ENCODE measurements at regions not wholly inside any gene's neighbourhood (a gene's known extent, or its start where the extent isn't known, plus 50 kb on each side); places are given as distances from the start of the nearest gene placed in this dataset.
"Not testable (repeated sequence)": the region's sequence is repeated elsewhere in the genome, so short reads cannot be mapped to it uniquely, and the experiment has no call there.

DNA sequence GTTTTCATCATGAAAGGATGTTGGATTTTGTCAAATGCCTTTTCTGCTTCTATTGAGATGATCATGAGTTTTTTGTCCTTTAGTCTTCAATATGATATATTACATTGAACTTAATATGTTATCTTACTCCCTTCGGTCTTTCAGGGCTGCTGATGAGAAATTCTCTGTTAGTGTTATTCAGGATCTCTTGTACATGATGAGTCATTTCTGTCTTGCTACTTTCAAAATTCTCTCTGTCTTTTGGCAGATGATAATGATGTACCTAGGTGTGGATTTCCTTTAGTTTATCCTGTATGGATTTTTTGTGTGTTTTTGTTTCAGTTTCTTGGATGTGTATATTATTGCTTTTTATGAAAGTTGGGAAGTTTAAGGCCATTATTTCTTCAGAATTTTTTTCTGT is 320.9 kb upstream of the NPSR1 start:
- DNase-seq = no peak

GRCh38 chr7:34338961-34339526 is 319.0 kb upstream of the NPSR1 start:
- no peak for DNase-seq

- no peak for DNase-seq
Observed at GRCh38 chr7:34341326-34341725, 316.7 kb upstream of the NPSR1 start.

DNA sequence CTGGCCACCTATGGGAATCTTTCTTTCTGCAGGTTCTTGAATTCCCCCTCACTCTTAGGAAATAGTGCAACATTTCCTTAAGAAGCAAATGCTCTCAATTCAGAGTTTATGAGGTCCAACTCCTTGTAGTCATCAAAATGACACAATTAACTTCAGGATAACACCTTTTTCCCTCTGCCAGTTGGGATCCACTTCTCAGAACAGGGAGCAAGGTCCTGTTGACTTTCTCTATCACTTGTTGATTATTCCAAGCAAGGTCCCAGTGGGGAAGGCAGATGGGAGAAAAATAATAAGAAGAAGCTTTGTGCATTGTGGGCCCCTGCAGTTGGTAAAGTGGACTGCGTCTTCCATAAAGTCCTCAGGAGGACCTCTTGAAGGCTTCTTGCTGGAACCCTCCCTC is 315.6 kb upstream of the NPSR1 start:
- DNase-seq = no peak

DNA sequence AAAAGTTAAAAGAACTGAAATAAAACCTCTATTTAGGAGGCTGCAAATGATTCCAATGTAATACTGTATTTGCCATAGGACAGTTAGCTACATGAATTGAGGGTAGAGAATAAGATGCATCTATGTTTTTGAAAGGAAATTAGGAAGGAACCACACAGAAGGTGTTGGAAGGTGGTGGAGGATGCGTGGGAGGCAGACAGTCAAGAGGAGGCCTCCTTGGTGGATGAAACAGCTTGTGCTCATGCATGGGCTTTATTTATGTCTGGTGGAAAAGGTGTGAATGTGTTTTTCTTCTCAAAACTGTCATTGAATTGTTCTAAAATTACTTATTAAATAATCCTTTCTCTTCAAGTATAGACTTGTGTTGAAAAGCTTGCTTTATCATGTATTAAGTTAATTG is 314.4 kb upstream of the NPSR1 start:
- no peak for DNase-seq

- DNase-seq = no peak
Observed at GRCh38 chr7:34354011-34354410, 304.0 kb upstream of the NPSR1 start.

GRCh38 chr7:34354899-34355298 is 303.1 kb upstream of the NPSR1 start:
- DNase-seq = no peak

DNA sequence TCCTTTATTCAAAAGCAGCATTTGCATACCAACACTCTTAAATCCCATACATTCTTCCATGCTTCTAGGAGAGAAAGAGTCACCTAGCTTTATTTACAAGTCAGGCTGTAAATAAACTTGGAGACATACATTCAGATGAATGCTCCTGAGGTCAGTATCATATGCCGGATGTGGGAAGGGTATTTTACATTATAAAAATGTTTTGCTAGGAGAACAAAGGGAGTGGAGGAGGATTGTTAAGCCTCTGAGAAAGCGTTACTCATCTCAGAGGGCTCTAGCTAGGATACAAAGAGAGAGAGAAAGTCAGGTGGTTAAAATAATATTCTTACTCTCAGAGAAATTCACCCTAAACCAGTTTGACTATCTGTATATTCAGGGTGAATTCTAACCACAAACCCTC is 300.9 kb upstream of the NPSR1 start:
- DNase-seq = no peak

GRCh38 chr7:34357946-34358345 is 300.1 kb upstream of the NPSR1 start:
- DNase-seq = no peak

GRCh38 chr7:34358578-34358977 is 299.4 kb upstream of the NPSR1 start:
- not testable (repeated sequence) for DNase-seq

DNA sequence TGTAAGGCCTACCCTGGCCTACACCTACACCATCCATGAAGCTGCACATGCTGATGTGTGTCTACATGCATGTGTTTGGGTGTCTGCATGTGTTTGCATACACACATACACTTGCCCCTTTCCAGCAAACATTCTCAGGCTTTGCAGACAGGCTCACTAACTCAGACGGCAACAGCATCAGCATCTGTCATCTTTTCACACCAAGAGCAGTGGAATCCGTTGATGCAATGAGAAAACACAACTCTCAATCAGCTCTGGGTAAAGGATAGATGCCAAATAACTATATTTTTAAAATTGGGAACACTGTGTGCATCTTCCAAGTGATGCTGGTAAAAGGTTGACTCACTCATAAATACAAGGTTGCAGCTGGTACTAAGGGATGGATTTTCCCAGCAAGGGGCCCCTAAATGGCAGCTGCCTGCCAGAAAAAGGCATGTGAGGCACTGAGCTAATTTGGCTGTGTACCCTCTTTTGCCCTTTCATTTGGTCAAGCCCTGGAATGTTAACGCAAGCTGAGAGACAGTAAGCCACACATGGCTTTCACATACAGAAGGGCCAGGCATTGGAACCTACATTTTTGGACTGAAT is 296.3 kb upstream of the NPSR1 start:
- no peak for DNase-seq

GRCh38 chr7:34362621-34363020 is 295.4 kb upstream of the NPSR1 start:
- DNase-seq = no peak

DNA sequence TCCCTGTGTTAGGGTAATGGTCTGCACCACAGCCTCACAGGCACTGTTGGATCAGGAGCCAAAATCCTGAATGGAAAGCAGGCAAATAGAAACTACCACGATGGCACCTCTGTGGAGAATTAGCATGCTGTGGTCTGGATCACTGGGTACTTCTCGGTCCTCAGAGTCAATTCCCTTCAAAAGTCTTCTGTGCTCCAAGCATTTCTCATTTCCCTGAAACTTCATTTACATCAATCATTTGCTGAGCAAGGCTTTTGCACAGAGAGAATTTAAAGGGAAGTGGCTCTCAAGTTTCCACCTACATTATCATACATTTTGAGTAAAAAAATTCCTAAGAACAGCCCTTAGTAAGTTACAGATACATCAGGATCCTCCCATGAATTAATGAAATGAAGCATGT is 293.9 kb upstream of the NPSR1 start:
- no peak for DNase-seq

DNA sequence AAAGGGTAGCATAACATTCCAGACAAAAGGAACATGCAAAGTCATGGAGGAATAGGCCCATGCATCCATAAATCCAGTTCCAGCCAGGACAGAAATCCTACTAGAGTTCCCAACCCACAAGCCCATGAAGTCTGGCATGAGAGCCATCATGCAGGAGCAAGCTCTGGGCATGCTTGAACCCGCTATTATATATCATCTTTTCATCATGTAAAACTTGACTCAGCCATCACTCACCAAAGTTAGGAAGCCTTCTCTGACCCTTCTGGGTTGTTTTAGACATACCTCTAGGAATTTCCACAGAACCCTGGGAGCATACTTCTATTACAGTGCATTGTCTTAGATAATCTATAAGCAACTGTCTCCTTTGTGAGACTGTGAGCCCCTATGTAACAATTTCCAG is 293.0 kb upstream of the NPSR1 start:
- no peak for DNase-seq

GRCh38 chr7:34365611-34366010 is 292.4 kb upstream of the NPSR1 start:
- DNase-seq = no peak

DNA sequence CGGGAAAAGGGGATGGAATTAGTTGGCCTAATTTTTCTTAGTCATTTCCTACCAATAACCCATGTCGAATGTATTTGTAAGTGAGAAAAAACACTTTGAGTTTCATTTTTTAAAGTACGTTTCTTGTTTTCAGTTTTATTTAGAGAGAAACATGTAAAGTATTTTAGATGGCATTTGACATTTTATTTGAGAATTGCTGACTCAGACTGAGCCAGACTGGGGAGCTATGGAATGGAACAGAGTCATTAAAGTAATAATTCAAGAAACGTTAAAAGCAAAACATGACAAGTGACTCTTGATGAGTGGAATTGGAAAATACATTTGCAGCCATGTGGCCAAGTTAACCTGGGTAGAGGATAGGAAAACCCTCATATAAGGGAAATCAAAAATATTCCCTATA is 286.1 kb upstream of the NPSR1 start:
- no peak for DNase-seq

DNA sequence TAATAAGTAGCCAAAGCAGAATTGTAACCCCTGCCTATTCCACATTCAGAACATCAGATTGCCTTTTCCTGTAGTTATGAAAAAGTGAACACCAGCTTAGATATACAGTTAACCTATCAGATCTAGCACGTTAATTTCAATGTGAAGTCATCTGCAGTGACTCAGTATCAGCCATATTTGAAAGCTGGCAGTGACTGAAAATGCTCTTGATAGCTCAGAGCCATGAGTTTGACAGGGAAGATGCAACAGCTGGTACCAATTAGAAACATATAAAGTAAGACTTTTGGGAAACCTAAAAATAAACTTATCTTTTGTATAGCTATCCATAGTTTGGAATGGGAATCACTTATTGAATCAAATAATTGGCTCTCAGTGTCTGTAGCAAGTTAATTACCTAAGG is 284.1 kb upstream of the NPSR1 start:
- no peak for DNase-seq

DNA sequence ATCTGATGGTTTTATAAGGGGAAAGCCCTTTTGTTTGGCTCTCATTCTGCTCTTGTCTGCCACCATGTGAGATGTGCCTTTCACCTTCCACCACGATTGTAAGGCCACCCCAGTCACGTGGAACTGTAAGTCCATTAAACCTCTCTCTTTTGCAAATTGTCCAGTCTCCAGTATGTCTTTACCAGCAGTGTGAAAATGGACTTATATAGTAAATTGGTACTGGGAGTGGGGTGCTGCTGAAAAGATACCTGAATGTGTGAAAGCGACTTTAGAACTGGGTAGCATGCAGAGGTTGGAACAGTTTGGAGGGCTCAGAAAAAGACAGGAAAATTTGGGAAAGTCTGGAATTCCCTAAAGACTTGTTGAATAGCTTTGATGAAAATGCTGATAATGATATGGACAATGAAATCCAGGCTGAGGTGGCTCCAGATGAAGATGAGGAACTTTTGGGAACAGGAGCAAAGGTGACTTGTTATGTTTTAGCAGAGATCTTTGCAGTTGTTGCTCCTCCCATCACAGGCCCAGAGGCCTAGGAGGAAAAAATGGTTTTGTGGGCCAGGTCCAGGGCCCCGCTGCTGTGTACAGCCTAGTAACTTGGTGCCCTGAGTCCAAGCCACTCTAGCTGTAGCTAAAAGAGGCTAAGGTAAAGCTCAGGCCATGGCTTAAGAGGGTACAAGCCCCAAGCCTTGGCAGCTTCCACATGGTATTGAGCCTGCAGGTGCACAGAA is 275.7 kb upstream of the NPSR1 start:
- no peak for DNase-seq

GRCh38 chr7:34385384-34385783 is 272.6 kb upstream of the NPSR1 start:
- DNase-seq = no peak

DNA sequence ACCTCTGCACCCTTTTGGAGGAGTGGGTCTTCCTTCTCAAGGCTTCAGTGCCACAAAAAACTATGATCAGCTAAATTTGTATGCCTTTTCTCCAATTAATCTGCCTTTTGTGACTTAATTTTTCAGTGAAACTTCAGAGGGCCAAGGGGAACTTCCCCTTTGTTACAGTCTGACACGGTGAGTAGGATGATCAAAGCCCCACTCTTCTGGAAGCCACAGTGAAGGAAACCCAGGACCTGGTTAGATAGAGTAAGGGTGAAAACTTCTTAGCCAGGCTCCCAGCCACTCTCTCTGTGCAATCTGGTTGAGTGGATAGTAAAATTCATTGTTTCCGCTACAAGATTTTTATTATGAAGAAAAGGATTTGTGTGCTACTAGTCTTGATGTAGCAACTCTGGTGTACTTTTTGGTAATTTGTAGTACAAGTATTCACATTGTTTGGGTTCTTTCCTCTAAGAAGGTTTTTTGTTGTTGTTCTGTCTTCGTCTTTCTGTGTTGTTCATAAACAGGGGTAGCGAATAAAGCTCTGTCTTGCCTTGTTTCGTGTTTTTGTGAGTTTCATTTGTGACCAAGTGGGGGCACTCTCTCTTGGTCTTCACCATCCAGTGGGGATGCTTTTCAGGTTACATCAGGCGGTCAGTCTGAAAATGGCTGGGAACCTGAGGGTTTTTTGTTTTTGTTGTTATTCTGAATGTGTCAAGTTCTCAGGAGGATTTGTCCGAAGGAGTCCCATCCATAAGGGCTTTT is 268.5 kb upstream of the NPSR1 start:
- DNase-seq = no peak

DNA sequence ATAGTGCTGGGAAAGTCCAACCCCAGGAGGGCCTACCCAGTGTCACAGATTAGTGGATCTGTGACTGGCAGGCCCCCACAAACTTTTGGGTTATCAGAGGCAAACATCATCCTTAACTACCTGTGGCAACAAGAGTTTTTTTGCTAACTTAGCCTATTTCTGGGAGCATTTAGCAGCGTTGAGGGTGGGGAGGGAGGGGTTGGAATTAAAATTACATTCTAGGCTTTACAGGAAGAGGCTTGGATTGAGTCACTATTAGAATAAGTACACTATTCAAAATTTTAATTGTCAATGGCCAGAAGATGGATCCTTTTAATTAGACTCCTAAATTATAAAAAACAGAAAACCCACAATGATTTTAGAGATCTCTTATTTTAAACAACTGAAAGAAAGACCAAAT is 267.9 kb upstream of the NPSR1 start:
- DNase-seq = no peak

GRCh38 chr7:34392972-34393371 is 265.0 kb upstream of the NPSR1 start:
- no peak for DNase-seq

GRCh38 chr7:34396437-34397064 is 261.5 kb upstream of the NPSR1 start:
- no peak for DNase-seq

GRCh38 chr7:34401776-34402175 is 256.2 kb upstream of the NPSR1 start:
- no peak for DNase-seq

All from stimulated activated CD4-positive, alpha-beta T cell treated with anti-CD3 and anti-CD28 coated beads, Interleukin-4, amount 100 ng/mL, for 24 hours (primary cell).